ENCODE measurements at regions not wholly inside any gene's neighbourhood (a gene's known extent, or its start where the extent isn't known, plus 50 kb on each side); places are given as distances from the start of the nearest gene placed in this dataset.

- TF ChIP-seq IKZF3 (tag by site-specific recombination; IDR thresholded peaks at IDR 0.05) = no peak
- no peak for TF ChIP-seq ZNF521 (tag by site-specific recombination; IDR thresholded peaks at IDR 0.05)
- no peak for TF ChIP-seq ZNF571 (tag by site-specific recombination; IDR thresholded peaks at IDR 0.05)
- TF ChIP-seq ZNF558 (tag by site-specific recombination; IDR thresholded peaks at IDR 0.05) = no peak
- no peak for TF ChIP-seq GLI4 (tag by site-specific recombination; IDR thresholded peaks at IDR 0.05)
- no peak for TF ChIP-seq PRDM4 (tag by site-specific recombination; IDR thresholded peaks at IDR 0.05)
- no peak for TF ChIP-seq ZNF37A (tag by site-specific recombination; IDR thresholded peaks at IDR 0.05)
Measured at GRCh38 chr1:98176936-98177335, 256.1 kb upstream of the DPYD start (continued).

GRCh38 chr1:98176414-98176813 lies 255.6 kb upstream of the DPYD start:
- H3K27ac ChIP-seq (ENCODE audit: extremely low read depth, low read depth, low read length) = no peak overlapping the region
- H3K4me1 ChIP-seq (ENCODE audit: control insufficient read depth, insufficient read depth, low read length) = no peaks in the 10 kb centered on the region
- ChIA-PET CTCF (no interaction called here), POLR2A (no interaction called here)
- H3K36me3 ChIP-seq (ENCODE audit: control insufficient read depth in 2 of 2, insufficient read depth in 1 of 2, low read length in 2 of 2) = no peaks in the 10 kb centered on the region
- no peaks in the 10 kb centered on the region for H3K9me3 ChIP-seq (ENCODE audit: control insufficient read depth, insufficient read depth, low read depth, low read length)
- TF ChIP-seq ZNF404 (tag by site-specific recombination; IDR thresholded peaks at IDR 0.05) (no peak), ZSCAN4 (tag by site-specific recombination; IDR thresholded peaks at IDR 0.05) (no peak), ZNF157 (tag by site-specific recombination; IDR thresholded peaks at IDR 0.05) (no peak), ELK4 (IDR thresholded peaks at IDR 0.05; ENCODE audit: borderline replicate concordance, low read depth, low read length) (no peak), KLF9 (tag by site-specific recombination; IDR thresholded peaks at IDR 0.05; ENCODE audit: low read depth) (no peak), ZNF423 (tag by site-specific recombination; IDR thresholded peaks at IDR 0.05) (no peak), ZNF202 (tag by site-specific recombination; IDR thresholded peaks at IDR 0.05; ENCODE audit: borderline replicate concordance) (no peak), INSM2 (tag by site-specific recombination; IDR thresholded peaks at IDR 0.05) (no peak), PRDM1 (tag by site-specific recombination; IDR thresholded peaks at IDR 0.05) (no peak), ZBTB11 (tag by site-specific recombination; conservative IDR thresholded peaks at IDR 0.05; ENCODE audit: low read depth) (no peak), ZNF366 (tag by site-specific recombination; conservative IDR thresholded peaks at IDR 0.05) (no peak), ZNF664 (tag by site-specific recombination; IDR thresholded peaks at IDR 0.05) (no peak), ZNF398 (tag by site-specific recombination; IDR thresholded peaks at IDR 0.05) (no peak), ZNF830 (tag by site-specific recombination; IDR thresholded peaks at IDR 0.05; ENCODE audit: low read depth) (no peak), CTCF (tag by site-specific recombination; IDR thresholded peaks at IDR 0.05) (no peak), ZNF416 (tag by site-specific recombination; IDR thresholded peaks at IDR 0.05) (no peak)
- no peak overlapping the region for H3K4me3 ChIP-seq (ENCODE audit: low read depth, low read length)
